Kasumi-1 (cell line): ENCODE measurements at regions not wholly inside any gene's neighbourhood (a gene's known extent, or its start where the extent isn't known, plus 50 kb on each side); places are given as distances from the start of the nearest gene placed in this dataset.

Experiments used
- DNase-seq, 2 experiments: peaks; one replicate each; lab custom pipeline; 2025; lab: John Stamatoyannopoulos, UW

- peak; percentile 86 to 94 for DNase-seq
Measured at GRCh38 chr3:39000008-39000450, 51.7 kb downstream of the SCN11A start.

GRCh38 chr3:38998086-38998485 lies 53.7 kb downstream of the SCN11A start:
- DNase-seq = no peak

GRCh38 chr3:38996193-38996592 lies 55.6 kb downstream of the SCN11A start:
- DNase-seq = no peak

GRCh38 chr3:38994251-38994650 lies 57.5 kb downstream of the SCN11A start:
- no peak for DNase-seq

- no peak for DNase-seq
Measured at GRCh38 chr3:38992117-38992760, 59.5 kb downstream of the SCN11A start.

- no peak for DNase-seq
Measured at GRCh38 chr3:38990621-38991020, 61.1 kb downstream of the SCN11A start.

- no peak for DNase-seq
Measured at GRCh38 chr3:38989917-38990510, 61.7 kb downstream of the SCN11A start.

GRCh38 chr3:38988955-38989354 lies 62.8 kb downstream of the SCN11A start:
- no peak for DNase-seq

- DNase-seq = no peak
Measured at GRCh38 chr3:38987456-38987855, 64.3 kb downstream of the SCN11A start.

GRCh38 chr3:38986901-38987300 lies 64.8 kb downstream of the SCN11A start:
- DNase-seq = no peak

GRCh38 chr3:38985981-38986380 lies 65.8 kb downstream of the SCN11A start:
- DNase-seq = peak in 1 of 2 experiments; percentile 0

GRCh38 chr3:38985581-38985980 lies 66.2 kb downstream of the SCN11A start:
- no peak for DNase-seq

- DNase-seq = no peak
Measured at GRCh38 chr3:38984731-38985130, 67.0 kb downstream of the SCN11A start.

GRCh38 chr3:38984110-38984509 lies 67.6 kb downstream of the SCN11A start:
- peak in 1 of 2 experiments; percentile 6 for DNase-seq

GRCh38 chr3:38980938-38981337 lies 70.8 kb downstream of the SCN11A start:
- DNase-seq = no peak

GRCh38 chr3:38978729-38979128 lies 73.0 kb downstream of the SCN11A start:
- no peak for DNase-seq

GRCh38 chr3:38970851-38971638 lies 80.7 kb downstream of the SCN11A start:
- no peak for DNase-seq

- DNase-seq = no peak
Measured at GRCh38 chr3:38969317-38970235, 82.2 kb downstream of the SCN11A start.

- DNase-seq = no peak
Measured at GRCh38 chr3:38968891-38969290, 82.9 kb downstream of the SCN11A start.

- DNase-seq = no peak
Measured at GRCh38 chr3:38968403-38968802, 83.3 kb downstream of the SCN11A start.

GRCh38 chr3:38967693-38967989 lies 84.1 kb downstream of the SCN11A start:
- no peak for DNase-seq
